ENCODE measurements at regions not wholly inside any gene's neighbourhood (a gene's known extent, or its start where the extent isn't known, plus 50 kb on each side); places are given as distances from the start of the nearest gene placed in this dataset.

DNA sequence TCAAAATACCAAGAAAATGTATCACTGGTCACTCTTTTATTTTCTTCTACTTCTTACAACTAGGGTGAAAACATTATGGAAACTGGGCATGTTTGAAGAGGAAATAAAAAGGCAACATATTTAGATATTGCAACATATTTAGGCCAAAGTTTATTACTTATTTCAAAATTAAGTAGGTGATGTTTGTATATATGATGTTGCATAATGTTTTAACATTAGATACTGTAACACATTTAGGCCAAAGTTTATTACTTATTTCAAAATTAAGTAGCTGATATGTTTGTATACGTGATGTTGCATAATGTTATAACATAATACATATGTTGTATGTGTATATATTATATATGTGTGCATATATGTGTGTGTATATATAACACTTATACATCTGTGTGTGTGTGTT, 451.3 kb downstream of the LIG4 start:
- Histone ChIP-seq H3K4me1 (ENCODE audit: control insufficient read depth in 1 of 2, insufficient read depth in 2 of 2, low read length in 2 of 2) (no peaks in the 10 kb centered on the region), H3K9me3 (ENCODE audit: control insufficient read depth in 1 of 2, insufficient read depth in 1 of 2, low read depth in 1 of 2, low read length in 2 of 2) (peaks cover 8 to 10% of the 10 kb centered on the region in 2 experiments; a peak in 3 of 4 replicates), H3K79me2 (ENCODE audit: insufficient read depth, low read length) (no peaks in the 10 kb centered on the region), H3K4me2 (ENCODE audit: low read length) (no peak overlapping the region), H3K27me3 (ENCODE audit: insufficient read depth, low read length) (no peaks in the 10 kb centered on the region), H3K4me3 (replicated peaks in 1 of 2; ENCODE audit: low read depth in 1 of 2, low read length in 2 of 2) (no peak overlapping the region), H3K9ac (ENCODE audit: low read length) (no peak overlapping the region), H3K27ac (ENCODE audit: low read depth, low read length) (no peak overlapping the region), H3K36me3 (ENCODE audit: control insufficient read depth in 1 of 2, insufficient read depth in 2 of 2, low read length in 2 of 2) (no peaks in the 10 kb centered on the region), H4K20me1 (ENCODE audit: insufficient read depth) (no peaks in the 10 kb centered on the region), H2AFZ (ENCODE audit: low read depth, low read length, poor library complexity, severe bottlenecking) (no peak overlapping the region), H3K9me2 (ENCODE audit: insufficient read depth) (no peaks in the 10 kb centered on the region)
- POLR2A ChIA-PET = no interaction called here
- RAD21 ChIA-PET (ENCODE audit: low non-redundant PET in 1 of 2, low total read pairs in 2 of 2, uncharacterized antibody in 2 of 2, unreplicated experiment in 2 of 2) = no interaction called here
- BruUV-seq (replicated peaks) = no TSS peak
- ATAC-seq = no peak
- no peak for TF ChIP-seq POLR2AphosphoS5 (IDR thresholded peaks at IDR 0.05; ENCODE audit: low read depth, low read length)
- no peak for TF ChIP-seq ELF1 (IDR thresholded peaks at IDR 0.05; ENCODE audit: borderline replicate concordance, low read depth)
- DNase-seq (ENCODE audit: low read depth, low spot score) = no peak
- intact Hi-C loops (cut with micrococcal nuclease) = no loop called here
- CTCF ChIA-PET = no interaction called here

DNA sequence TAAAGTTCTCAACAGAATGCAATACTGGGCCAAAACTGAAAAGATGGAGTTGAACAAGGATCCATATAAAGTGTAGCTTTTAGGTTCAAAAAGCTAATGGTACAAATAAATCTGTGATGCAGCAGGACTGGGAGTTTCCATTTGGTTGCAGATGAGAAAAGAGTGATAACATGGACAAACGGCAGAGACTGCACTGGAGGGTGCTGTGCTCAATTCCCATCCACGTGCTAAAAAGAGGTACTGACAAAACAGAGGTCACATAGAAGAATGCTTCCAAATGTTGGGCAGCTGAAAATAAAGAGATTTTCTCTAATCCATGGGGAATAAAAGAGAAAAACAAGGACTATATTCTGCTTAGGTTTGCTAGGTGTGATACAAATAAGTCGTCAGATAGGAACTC, 461.6 kb downstream of the LIG4 start:
- intact Hi-C loops (cut with micrococcal nuclease) = no loop called here
- no peaks in the 10 kb centered on the region for H3K4me1 ChIP-seq (ENCODE audit: control insufficient read depth in 1 of 2, insufficient read depth in 2 of 2, low read length in 2 of 2)
- no peak overlapping the region for H3K4me2 ChIP-seq (ENCODE audit: low read length)
- POLR2A ChIA-PET = no interaction called here
- no peak for ATAC-seq
- H3K36me3 ChIP-seq (ENCODE audit: control insufficient read depth in 1 of 2, insufficient read depth in 2 of 2, low read length in 2 of 2) = no peaks in the 10 kb centered on the region
- no peak overlapping the region for H3K4me3 ChIP-seq (replicated peaks in 1 of 2; ENCODE audit: low read depth in 1 of 2, low read length in 2 of 2)
- no TSS peak for BruUV-seq (replicated peaks)
- no peak overlapping the region for H3K9ac ChIP-seq (ENCODE audit: low read length)
- no peaks in the 10 kb centered on the region for H3K27me3 ChIP-seq (ENCODE audit: insufficient read depth, low read length)
- H2AFZ ChIP-seq (ENCODE audit: low read depth, low read length, poor library complexity, severe bottlenecking) = no peak overlapping the region
- DNase-seq (ENCODE audit: low read depth, low spot score) = no peak
- H4K20me1 ChIP-seq (ENCODE audit: insufficient read depth) = no peaks in the 10 kb centered on the region
- no peaks in the 10 kb centered on the region for H3K79me2 ChIP-seq (ENCODE audit: insufficient read depth, low read length)
- peaks cover 1 to 7% of the 10 kb centered on the region in 2 experiments; a peak in 1 of 4 replicates for H3K9me3 ChIP-seq (ENCODE audit: control insufficient read depth in 1 of 2, insufficient read depth in 1 of 2, low read depth in 1 of 2, low read length in 2 of 2)
- CTCF ChIA-PET = no interaction called here
- RAD21 ChIA-PET (ENCODE audit: low non-redundant PET in 1 of 2, low total read pairs in 2 of 2, uncharacterized antibody in 2 of 2, unreplicated experiment in 2 of 2) = no interaction called here
- H3K9me2 ChIP-seq (ENCODE audit: insufficient read depth) = no peaks in the 10 kb centered on the region
- TF ChIP-seq, protein P1, sequence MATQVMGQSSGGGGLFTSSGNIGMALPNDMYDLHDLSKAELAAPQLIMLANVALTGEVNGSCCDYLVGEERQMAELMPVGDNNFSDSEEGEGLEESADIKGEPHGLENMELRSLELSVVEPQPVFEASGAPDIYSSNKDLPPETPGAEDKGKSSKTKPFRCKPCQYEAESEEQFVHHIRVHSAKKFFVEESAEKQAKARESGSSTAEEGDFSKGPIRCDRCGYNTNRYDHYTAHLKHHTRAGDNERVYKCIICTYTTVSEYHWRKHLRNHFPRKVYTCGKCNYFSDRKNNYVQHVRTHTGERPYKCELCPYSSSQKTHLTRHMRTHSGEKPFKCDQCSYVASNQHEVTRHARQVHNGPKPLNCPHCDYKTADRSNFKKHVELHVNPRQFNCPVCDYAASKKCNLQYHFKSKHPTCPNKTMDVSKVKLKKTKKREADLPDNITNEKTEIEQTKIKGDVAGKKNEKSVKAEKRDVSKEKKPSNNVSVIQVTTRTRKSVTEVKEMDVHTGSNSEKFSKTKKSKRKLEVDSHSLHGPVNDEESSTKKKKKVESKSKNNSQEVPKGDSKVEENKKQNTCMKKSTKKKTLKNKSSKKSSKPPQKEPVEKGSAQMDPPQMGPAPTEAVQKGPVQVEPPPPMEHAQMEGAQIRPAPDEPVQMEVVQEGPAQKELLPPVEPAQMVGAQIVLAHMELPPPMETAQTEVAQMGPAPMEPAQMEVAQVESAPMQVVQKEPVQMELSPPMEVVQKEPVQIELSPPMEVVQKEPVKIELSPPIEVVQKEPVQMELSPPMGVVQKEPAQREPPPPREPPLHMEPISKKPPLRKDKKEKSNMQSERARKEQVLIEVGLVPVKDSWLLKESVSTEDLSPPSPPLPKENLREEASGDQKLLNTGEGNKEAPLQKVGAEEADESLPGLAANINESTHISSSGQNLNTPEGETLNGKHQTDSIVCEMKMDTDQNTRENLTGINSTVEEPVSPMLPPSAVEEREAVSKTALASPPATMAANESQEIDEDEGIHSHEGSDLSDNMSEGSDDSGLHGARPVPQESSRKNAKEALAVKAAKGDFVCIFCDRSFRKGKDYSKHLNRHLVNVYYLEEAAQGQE (IDR thresholded peaks at IDR 0.05; ENCODE audit: low read depth) = no peak
- TF ChIP-seq CBX3 (IDR thresholded peaks at IDR 0.05; ENCODE audit: low read depth) (no peak), YY1 (IDR thresholded peaks at IDR 0.05; ENCODE audit: extremely low read depth, insufficient replicate concordance, low read depth, low read length) (no peak), POLR2AphosphoS5 (IDR thresholded peaks at IDR 0.05; ENCODE audit: low read depth, low read length) (no peak), FOSL1 (IDR thresholded peaks at IDR 0.05; ENCODE audit: low read depth) (no peak)
- TF ChIP-seq, protein P2, sequence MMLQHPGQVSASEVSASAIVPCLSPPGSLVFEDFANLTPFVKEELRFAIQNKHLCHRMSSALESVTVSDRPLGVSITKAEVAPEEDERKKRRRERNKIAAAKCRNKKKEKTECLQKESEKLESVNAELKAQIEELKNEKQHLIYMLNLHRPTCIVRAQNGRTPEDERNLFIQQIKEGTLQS (IDR thresholded peaks at IDR 0.05) = no peak
- no peak overlapping the region for H3K27ac ChIP-seq (ENCODE audit: low read depth, low read length)
